HG03354 (cell line): ENCODE measurements at regions not wholly inside any gene's neighbourhood (a gene's known extent, or its start where the extent isn't known, plus 50 kb on each side); places are given as distances from the start of the nearest gene placed in this dataset.

Source experiments
- ATAC-seq: cut with Tn5 transposase; IDR thresholded peaks from one replicate; pipeline ENCODE4 v1.9.1; 2021; ENCODE audit warnings: mild to moderate bottlenecking; ENCODE audit not compliant: unreplicated experiment, poor library complexity, severe bottlenecking

DNA sequence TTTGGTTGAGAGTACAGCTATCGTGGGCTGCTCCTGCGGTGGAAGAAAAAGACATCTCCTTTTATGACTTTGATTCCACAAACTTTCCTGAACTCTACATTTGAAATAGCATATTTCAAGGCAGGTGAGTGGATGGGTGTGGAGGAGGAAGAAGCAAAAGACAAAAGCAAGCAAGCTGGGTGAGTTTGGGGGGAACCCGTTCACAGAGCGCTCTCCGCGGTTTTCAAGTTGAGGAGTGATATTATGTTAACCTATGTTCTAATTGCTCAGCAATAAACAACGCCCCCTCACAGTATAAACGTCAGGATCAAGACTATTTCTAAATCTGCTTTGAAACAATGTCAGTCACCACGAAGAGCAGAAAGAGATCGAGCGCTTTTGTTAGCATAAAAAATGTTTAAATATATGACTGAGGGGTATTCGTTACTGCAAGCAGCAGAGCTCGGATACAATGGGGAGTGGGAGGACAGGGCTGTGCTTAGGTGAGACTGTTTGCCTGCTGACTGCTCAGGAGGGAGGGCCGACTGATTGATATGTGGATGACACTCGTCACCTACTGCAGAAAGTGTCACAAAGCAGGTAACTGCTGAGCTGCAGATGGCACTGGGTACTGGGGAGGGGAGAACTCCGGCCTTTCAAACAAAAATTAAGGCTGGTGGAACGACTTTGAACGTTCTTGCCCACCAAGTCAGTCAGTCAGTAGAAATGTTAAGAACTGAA lies 236.5 kb downstream of the DRD1 start:
- no peak for ATAC-seq

DNA sequence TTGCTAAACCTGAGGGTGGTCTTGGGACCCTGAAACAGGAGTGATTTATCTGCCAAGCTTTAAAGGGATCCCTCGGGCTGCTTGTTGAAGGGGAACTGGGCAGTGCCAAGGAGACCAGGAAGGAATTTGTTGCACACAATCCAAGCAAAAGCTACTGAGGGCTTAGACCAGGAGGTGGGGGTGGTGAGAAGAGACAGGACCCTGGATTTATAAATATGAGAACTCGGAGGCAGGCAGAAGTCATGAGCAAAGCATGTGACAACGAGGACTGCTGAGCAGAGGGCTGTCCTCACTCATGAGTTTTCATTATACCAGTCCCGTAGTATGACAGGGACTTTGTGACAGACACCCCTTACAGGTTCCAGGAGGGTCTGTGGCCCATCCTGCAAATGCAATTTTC lies 237.3 kb downstream of the DRD1 start:
- no peak for ATAC-seq

DNA sequence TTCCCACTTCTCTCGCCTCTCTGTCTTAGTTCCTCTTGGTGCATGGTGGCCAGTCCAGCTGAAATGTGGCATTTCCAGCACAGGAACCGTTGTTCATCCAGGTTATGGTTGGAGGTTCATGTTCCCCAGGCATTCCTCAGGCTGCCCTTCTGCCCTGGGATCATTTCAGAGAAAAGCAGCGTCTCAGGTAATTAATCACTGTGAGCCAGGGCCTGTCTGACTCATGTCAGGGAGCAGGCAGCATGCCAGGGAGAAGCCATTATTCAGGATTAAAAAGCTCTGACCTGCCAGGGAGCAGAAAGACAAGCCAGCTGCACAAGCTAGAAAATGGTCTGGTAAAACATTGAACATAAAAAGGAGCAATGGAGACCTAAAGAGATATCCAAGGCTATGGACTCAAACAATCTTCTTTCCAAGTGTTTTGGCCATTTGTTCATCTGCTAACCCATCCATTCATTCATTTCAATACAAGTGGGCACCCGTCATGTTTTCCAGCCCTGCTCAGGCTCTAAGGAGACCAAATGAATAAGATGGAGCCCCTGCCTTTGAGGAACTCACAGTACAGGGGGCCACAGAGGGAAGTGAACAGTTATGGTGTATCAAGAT lies 241.4 kb downstream of the DRD1 start:
- ATAC-seq, result no peak

DNA sequence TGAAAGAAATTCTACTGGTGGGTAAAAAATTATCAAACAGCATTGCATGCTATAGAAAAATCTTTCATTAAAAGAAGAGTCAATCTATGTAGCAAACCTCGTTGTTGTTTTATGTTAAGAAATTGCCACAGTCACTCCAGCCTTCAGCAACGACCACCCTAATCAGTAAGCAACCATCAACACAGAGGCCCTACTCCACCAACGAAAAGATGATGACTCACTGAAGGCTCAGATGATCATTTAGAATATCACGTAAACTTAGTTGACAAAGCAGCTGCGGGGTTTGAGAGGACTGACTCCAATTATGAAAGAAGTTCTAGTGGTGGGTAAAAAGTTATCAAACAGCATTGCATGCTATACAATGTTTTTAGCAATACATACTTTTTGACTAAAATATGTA lies 242.6 kb downstream of the DRD1 start:
- no peak for ATAC-seq

DNA sequence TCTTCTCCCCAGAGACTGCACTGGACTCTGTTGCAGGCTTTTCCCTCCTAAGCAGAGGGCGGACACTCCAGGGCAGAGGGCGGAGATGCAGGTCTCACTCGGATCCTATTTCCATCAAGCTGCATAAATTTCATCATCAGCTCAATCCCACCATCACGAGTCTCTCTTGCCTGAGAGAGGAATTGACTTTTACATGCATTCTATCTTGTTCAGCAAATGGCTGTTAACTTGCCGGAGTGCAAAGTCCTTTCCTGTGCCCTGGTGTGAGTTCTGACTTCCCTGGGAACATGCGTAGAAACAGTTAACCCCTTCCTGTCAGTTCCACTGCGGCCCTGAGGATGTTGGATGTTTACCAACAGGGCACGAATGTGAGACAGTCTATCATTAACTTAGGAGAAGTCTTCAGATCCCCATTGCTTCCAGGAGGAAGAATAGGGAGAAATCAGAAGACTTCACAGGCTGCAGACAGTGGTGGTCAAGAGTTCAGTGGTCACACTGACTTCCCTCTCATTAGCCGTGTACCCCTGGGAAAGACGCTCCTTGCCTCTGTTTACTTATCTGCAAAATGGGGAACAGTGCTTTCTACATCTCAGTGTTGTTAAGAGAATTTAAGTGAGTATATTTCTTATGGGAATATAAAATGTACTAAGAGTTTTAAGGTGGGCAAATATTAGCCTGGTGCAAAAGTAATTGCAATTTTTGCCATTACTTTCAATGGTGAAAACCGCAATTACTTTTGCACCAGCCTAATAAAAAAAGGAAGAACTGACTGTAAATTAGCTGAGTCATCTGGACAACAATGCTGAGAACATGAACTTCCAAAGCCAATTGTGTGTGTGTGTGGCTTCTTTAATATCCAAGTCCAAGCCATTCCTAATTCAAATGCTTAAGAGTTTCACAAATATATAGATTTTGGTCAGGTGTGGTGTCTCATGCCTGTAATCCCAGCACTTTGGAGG lies 248.0 kb downstream of the DRD1 start:
- no peak for ATAC-seq

GRCh38 chr5:175181331-175181730 lies 262.7 kb downstream of the DRD1 start:
- no peak for ATAC-seq

DNA sequence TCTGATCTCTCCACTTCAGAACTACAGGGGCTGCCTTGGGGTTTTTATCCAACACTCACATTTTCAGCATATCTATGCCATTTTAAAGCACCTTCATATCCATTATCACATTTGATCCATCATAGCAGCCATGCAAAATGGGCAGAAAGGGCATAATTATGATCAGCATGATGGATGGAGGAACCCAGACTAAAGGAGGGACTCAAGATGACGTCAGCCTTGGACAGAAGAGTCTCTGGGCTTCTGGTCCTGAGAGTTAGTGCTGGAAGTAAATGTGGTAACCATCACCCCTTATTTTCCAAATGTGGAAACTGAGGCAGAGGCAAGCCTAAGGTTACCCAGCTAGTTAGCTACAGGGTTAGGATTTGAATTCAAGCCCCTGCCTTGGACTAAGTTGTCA lies 273.1 kb downstream of the DRD1 start:
- ATAC-seq, result no peak

GRCh38 chr5:175168882-175169507 lies 275.0 kb downstream of the DRD1 start:
- no peak for ATAC-seq

- no peak for ATAC-seq
Observed at GRCh38 chr5:175166026-175166425, 278.0 kb downstream of the DRD1 start.

DNA sequence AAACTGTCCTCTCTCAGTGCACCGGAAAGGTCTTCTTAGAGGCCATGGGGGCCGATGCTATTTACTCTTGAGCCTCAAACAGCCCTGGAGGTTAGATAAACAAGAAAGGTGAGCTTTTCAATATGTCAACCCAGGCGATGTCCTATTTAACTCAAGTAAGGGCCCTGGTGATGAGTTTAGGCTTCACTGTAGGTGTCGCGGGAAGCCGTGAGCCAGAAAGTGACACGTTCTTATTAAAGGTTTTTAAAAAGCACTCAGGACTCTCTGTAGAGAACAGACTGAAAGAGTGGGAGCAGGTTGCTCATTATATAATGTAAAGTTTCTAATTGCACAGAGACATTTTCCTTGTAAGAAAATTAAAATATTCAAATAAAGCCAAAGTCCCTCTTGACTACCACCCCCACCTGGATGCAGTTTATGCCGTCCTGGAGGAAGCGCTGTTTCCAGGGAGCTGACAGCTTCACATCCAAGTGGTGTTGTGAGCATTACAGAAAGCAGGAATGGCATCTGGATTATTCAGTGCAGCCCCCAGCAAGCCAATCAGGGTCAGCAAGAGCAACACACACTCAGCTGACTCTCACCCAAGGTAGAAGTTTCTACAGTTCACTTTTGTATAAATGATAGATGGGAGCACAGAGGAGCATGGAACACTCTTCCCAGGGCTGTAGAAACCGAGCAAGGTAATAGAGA lies 280.3 kb downstream of the DRD1 start:
- no peak for ATAC-seq

DNA sequence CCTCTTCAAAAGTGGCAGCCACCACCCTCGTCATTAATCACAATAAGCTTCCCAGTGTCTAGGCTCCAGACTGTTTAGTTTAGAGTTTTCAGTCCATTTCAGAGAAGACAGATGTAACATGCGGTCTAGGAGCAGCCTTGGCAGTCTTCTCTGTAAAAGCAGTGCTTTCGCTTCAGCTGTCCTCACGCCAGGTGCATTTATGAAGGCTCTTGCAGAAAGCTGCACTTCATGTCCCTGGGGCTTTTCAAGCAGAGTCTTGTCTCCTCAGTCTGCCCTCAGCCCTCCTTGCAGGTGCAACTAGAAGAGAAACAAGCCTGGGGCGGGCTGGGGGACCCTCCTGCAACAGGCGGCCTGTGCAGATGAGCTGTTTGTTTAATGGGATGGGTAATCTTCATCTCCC lies 281.9 kb downstream of the DRD1 start:
- ATAC-seq, result no peak

DNA sequence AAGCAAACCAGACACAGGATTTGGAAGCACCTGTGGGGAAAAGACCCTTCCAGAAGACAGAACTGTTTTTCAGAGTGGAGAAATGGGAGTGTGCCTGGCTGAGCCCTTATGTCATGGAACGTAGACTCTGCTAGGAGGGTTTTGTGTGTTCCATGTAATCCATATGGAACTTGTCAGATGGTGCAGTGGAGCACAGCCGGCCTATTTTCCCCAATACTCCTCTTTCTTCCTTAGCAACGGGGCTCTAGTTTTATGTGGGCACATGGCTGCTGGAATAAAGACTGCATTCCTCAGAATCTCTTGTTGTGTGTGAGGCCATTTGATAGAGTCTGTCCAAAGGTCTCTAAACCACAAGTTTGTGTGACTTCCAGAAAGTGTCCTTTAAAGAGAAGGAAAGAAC lies 284.0 kb downstream of the DRD1 start:
- ATAC-seq, result no peak

GRCh38 chr5:175148636-175149172 lies 295.3 kb downstream of the DRD1 start:
- no peak for ATAC-seq

GRCh38 chr5:175146733-175147132 lies 297.2 kb downstream of the DRD1 start:
- no peak for ATAC-seq

- no peak for ATAC-seq
Observed at GRCh38 chr5:175141421-175141820, 302.6 kb downstream of the DRD1 start.

GRCh38 chr5:175133185-175133584 lies 310.8 kb downstream of the DRD1 start:
- no peak for ATAC-seq

DNA sequence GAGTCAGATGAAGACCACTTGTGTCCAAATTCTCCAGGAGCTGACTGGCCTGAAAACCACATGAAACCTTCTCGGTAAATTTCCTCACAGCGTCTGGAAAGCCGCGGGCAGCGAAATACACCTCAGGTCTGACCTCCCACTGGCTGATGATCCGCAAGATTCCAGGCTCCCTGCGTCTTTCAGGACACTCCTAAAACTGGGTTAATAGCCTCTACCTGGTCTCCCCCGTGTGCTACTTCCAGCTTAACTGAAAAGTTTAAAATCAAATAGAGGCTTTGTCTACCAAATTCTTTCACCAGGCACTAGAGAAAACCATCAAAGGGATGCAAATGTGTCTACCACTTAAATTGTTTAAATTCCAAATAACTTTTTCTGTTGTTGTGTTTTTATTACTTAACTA lies 312.6 kb downstream of the DRD1 start:
- no peak for ATAC-seq

GRCh38 chr5:175129619-175130018 lies 314.4 kb downstream of the DRD1 start:
- ATAC-seq, result no peak

GRCh38 chr5:175129121-175129520 lies 314.9 kb downstream of the DRD1 start:
- ATAC-seq, result no peak
